ENCODE measurements at regions not wholly inside any gene's neighbourhood (a gene's known extent, or its start where the extent isn't known, plus 50 kb on each side); places are given as distances from the start of the nearest gene placed in this dataset.

- Histone ChIP-seq H3K27me3 (ENCODE audit: control insufficient read depth, low read length) (no peaks in the 10 kb centered on the region), H3K9me3 (ENCODE audit: control insufficient read depth, insufficient read depth, low read length) (no peaks in the 10 kb centered on the region), H3K9me2 (replicated peaks; ENCODE audit: control insufficient read depth, low read length) (no peaks in the 10 kb centered on the region), H3K4me2 (ENCODE audit: low read length) (no peak overlapping the region), H3F3A (ENCODE audit: control insufficient read depth, insufficient read depth) (no peaks in the 10 kb centered on the region), H3K4me3 (ENCODE audit: low read length) (no peak overlapping the region), H4K20me1 (ENCODE audit: control insufficient read depth, insufficient read depth, low read depth, low read length) (no peaks in the 10 kb centered on the region), H3K27ac (ENCODE audit: low read depth, low read length) (no peak overlapping the region), H3K4me1 (ENCODE audit: control insufficient read depth, low read length) (no peaks in the 10 kb centered on the region), H3K36me3 (ENCODE audit: control insufficient read depth, low read length) (no peaks in the 10 kb centered on the region), H3K79me2 (ENCODE audit: control insufficient read depth, low read length) (no peaks in the 10 kb centered on the region)
- TF ChIP-seq EZH2phosphoT487 (IDR thresholded peaks at IDR 0.05; ENCODE audit: borderline replicate concordance, low read length) (no peak), CTCF (IDR thresholded peaks at IDR 0.05; ENCODE audit: low read depth, low read length, poor library complexity, severe bottlenecking) (no peak)
Measured at GRCh38 chr2:120432976-120433815, 87.3 kb downstream of the INHBB start.

- Histone ChIP-seq H4K20me1 (ENCODE audit: control insufficient read depth, insufficient read depth, low read depth, low read length) (no peaks in the 10 kb centered on the region), H3K9me3 (ENCODE audit: control insufficient read depth, insufficient read depth, low read length) (no peaks in the 10 kb centered on the region), H3K27me3 (ENCODE audit: control insufficient read depth, low read length) (no peaks in the 10 kb centered on the region), H3F3A (ENCODE audit: control insufficient read depth, insufficient read depth) (no peaks in the 10 kb centered on the region), H3K79me2 (ENCODE audit: control insufficient read depth, low read length) (no peaks in the 10 kb centered on the region), H3K4me2 (ENCODE audit: low read length) (no peak overlapping the region), H3K27ac (ENCODE audit: low read depth, low read length) (no peak overlapping the region), H3K36me3 (ENCODE audit: control insufficient read depth, low read length) (no peaks in the 10 kb centered on the region), H3K4me3 (ENCODE audit: low read length) (no peak overlapping the region), H3K9me2 (replicated peaks; ENCODE audit: control insufficient read depth, low read length) (no peaks in the 10 kb centered on the region), H3K4me1 (ENCODE audit: control insufficient read depth, low read length) (no peaks in the 10 kb centered on the region)
- TF ChIP-seq CTCF (IDR thresholded peaks at IDR 0.05; ENCODE audit: low read depth, low read length, poor library complexity, severe bottlenecking), result no peak
- TF ChIP-seq EZH2phosphoT487 (IDR thresholded peaks at IDR 0.05; ENCODE audit: borderline replicate concordance, low read length), result no peak
Measured at GRCh38 chr2:120433816-120434290, 87.9 kb downstream of the INHBB start.

GRCh38 chr2:120434492-120435308, 88.8 kb downstream of the INHBB start:
- no peaks in the 10 kb centered on the region for H3K4me1 ChIP-seq (ENCODE audit: control insufficient read depth, low read length)
- no peaks in the 10 kb centered on the region for H3F3A ChIP-seq (ENCODE audit: control insufficient read depth, insufficient read depth)
- H3K27ac ChIP-seq (ENCODE audit: low read depth, low read length), result no peak overlapping the region
- no peaks in the 10 kb centered on the region for H3K79me2 ChIP-seq (ENCODE audit: control insufficient read depth, low read length)
- no peak overlapping the region for H3K4me3 ChIP-seq (ENCODE audit: low read length)
- no peaks in the 10 kb centered on the region for H3K9me2 ChIP-seq (replicated peaks; ENCODE audit: control insufficient read depth, low read length)
- H3K36me3 ChIP-seq (ENCODE audit: control insufficient read depth, low read length), result no peaks in the 10 kb centered on the region
- no peaks in the 10 kb centered on the region for H3K27me3 ChIP-seq (ENCODE audit: control insufficient read depth, low read length)
- no peaks in the 10 kb centered on the region for H3K9me3 ChIP-seq (ENCODE audit: control insufficient read depth, insufficient read depth, low read length)
- no peak overlapping the region for H3K4me2 ChIP-seq (ENCODE audit: low read length)
- no peaks in the 10 kb centered on the region for H4K20me1 ChIP-seq (ENCODE audit: control insufficient read depth, insufficient read depth, low read depth, low read length)
- TF ChIP-seq EZH2phosphoT487 (IDR thresholded peaks at IDR 0.05; ENCODE audit: borderline replicate concordance, low read length), result no peak
- TF ChIP-seq CTCF (IDR thresholded peaks at IDR 0.05; ENCODE audit: low read depth, low read length, poor library complexity, severe bottlenecking), result no peak
